Urothelium cell line (cell line): ENCODE measurements at regions not wholly inside any gene's neighbourhood (a gene's known extent, or its start where the extent isn't known, plus 50 kb on each side); places are given as distances from the start of the nearest gene placed in this dataset.
A peak's percentile ranks its signal among the peaks of the same experiment; 100 is the strongest.
"Not testable (repeated sequence)": the region's sequence is repeated elsewhere in the genome, so short reads cannot be mapped to it uniquely, and the experiment has no call there.

Source experiments
- DNase-seq: peaks from one replicate; pipeline ENCODE4 v3.0.0; 2011; ENCODE audit warnings: low spot score, mixed read lengths
- FAIRE-seq: peaks from 2 replicates; lab custom pipeline; 2011; peaks lifted over from hg19 to GRCh38; lab: Jason Lieb, UNC

DNA sequence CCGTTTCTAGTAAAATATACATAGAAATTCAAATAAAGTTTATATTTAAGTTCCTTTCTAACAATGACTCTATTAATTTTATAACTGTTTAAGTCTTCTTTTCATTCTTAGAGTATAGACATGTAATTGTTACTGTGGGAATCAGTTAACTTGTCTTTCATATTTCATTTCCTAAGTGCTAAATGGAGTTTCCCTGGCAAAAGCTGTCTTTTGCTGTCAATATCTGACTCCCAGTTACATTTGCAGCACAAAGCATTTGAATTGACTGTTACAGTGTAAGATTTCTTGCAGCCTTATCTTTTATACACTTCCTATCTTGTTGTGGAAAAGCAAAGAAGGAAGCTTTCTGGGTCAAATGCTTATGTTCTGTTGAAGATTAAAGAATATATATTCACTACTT lies 1026.3 kb downstream of the CDH9 start:
- DNase-seq (no peak), FAIRE-seq (no peak)

DNA sequence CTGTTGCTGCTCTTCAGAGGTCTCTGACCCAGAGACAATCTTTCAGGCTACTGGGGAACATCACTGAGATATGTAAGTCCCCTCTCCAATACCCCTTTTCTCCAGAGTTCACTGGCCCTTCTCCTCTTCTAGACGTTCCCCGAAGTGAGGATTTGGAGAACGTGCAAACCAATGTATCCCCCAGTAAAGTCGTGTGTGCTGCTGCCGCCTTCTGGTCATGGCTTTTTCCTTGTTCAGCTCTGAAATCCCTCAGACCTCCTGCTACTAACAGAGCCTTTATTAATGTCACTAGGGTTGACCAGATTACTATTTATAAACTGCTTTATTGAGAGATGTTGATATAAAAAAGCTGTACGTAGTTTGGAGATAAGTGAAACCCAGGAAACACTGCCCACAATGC lies 1028.6 kb downstream of the CDH9 start:
- DNase-seq (peak; percentile 46), FAIRE-seq (peak; percentile 81)

DNA sequence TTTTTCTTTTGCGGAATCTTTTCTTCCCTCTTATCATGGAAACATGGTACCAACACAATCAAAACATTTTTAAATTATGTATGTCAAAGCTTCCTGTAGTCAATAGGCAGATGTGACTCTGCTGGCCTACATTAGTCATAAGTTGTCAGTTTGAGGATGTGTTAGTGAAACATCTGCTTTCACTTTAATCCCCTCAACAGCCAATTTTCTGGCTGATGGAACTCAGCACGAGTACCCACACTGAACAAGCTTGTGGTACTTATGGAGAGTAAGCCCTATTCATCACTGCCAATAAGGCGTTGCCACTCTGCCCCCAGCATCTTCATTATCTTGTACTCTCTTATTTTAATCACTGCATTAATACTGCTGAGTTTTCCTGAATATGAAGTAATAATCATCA lies 1034.4 kb downstream of the CDH9 start:
- DNase-seq (no peak), FAIRE-seq (no peak)

DNA sequence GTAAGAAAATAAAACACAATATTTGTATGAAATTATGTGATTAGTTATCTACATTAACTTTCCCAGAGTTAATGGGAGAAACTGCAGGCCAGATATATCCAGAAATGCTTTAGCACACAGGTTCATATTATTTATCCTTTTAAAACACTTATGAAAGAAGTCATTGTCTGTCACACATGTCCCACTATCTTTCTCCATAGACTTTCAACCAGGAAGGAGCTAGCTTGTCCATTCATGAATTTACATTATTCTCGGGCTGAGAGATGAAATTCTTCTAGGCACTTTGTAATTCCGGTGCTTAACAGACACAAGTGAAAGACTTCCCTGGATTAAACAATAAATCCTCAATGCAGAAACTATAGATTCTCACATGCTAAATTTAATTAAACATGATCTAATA lies 1043.2 kb downstream of the CDH9 start:
- DNase-seq: no peak

DNA sequence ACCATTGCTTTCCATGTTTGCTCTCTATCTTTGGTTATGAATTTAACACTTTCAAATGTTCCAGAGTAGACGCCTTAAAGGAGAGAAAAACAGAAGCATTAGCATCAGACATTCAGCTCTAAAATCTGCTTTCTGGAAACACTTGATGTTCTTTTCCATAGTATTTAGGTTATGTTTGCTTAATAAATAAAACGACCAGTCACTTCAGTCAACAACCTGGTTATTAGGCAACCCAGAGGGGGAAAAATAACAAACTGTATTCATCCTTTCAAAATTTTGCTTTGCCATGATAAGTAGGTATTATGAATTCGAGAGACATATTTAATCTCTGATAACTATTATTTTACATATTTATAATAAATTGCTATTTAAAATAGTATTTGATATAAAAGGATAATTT lies 1044.7 kb downstream of the CDH9 start:
- DNase-seq (no peak), FAIRE-seq (no peak)

More for the DNA sequence above, 1043.2 kb downstream of the CDH9 start:
- FAIRE-seq: no peak

DNA sequence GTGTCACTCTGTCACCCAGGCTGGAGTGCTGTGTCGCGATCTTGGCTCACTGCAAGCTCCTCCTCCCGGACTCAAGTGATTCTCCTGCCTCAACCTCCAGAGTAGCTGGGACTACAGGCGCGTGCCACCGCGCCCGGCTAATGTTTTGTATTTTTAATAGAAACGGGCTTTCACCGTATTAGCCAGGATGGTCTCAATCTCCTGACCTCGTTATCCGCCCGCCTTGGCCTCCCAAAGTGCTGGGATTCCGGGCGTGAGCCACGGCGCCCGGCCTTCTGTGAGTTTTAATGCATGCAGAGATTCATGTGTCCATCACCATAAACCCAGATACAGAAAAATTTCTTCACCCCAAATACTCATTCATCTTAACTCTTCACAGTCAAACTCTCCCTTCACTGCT lies 1046.7 kb downstream of the CDH9 start:
- DNase-seq (no peak), FAIRE-seq (no peak)

DNA sequence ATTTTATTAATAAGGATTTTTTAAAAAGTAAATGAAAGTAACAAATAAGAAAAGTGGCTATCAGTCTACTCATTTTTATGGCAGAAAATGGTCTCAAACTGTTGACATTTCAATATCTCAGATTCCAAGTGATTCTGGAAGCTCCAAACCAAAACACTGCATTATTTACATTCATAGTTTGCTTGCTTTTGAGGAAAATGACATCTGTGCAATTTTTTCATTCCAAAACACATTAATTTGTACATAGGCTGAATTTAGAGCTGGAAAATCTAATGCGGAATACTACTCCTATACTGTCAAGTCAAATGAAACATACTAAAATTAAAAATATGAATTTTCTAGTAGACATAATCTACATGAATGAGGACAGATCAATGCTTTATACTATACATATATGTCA lies 1047.6 kb downstream of the CDH9 start:
- no peak for FAIRE-seq
- no peak for DNase-seq

DNA sequence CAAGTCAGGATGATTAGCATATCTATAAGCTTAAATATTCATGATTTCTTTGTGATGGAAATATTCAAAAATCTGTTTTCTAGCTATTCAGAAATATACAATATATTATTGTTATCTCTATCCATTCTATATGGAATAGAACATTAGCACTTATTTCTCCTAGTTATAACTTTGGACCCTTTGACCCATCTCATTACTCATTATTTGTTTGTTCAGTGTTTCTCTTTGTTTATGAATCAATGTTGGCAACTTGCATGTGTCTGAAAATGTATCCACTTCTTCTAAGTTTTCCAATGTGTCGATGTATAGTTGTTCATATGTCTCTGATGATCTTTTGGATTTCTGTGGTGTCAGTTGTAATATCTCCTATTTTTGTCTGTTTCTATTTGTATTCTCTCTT lies 1059.3 kb downstream of the CDH9 start:
- no peak for DNase-seq
- FAIRE-seq: no peak

DNA sequence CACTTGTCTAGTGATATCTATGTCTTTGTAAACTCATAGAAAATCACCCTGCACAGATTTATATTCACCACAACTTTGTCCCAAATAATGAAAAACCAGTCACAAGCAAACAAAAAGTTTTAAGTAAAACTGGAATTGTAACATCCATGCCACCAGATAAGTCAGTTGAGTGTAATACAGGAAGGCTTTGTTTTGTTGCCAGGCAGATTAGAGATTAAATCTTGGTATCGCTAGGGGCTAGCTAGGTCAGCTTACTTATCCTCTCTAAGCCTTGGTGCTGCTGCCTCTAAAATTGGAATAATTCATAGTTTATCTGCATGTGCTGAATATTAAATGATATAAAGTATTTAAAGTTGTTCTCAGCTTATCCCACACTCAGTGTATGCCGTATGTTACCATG lies 1062.5 kb downstream of the CDH9 start:
- DNase-seq (no peak), FAIRE-seq (no peak)

DNA sequence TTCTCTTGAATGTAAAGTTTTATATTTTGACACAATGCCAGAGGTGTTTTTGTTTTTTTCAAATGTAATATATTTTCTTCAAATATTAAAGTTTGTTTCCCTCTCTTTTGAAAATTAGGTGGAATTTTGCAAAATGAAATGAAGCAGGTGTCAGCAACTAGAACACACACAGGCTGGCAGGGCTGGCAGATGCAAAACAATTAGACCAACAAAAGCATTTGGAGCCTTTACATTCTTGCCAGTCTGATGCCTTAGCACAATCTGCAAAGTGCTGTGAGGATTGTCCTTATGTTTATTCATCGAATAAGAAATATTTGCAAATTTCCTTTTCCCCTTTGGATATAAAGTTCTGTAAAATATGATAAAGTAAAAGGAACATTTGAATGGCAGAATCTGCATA lies 1063.9 kb downstream of the CDH9 start:
- DNase-seq (no peak), FAIRE-seq (no peak)

DNA sequence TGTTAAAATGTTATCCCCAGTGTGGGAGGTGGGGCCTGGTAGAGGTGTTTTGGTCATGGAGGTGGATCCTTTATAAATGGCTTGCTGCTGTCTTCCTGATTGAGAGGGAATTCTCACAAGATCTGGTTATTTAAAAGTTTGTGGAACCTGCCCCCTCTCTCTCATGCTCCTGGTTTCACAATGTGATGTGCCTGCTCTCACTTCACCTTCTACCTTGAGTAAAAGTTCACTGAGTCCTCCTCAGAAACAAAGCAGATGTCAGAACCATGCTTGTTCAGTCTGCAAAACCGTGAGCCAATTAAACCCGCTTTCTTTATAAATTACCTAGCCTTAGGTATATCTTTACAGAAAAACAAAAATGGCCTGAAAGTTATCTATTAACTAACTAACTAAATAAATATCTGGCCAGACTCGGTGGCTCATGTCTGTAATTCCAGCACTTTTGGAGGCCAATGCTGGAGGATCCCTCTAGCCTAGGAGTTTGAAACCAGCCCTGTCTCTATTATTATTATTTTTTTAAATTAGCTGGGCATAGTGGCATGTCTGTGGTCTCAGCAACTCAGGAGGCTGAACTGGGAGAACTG lies 1067.4 kb downstream of the CDH9 start:
- no peak for FAIRE-seq
- no peak for DNase-seq

DNA sequence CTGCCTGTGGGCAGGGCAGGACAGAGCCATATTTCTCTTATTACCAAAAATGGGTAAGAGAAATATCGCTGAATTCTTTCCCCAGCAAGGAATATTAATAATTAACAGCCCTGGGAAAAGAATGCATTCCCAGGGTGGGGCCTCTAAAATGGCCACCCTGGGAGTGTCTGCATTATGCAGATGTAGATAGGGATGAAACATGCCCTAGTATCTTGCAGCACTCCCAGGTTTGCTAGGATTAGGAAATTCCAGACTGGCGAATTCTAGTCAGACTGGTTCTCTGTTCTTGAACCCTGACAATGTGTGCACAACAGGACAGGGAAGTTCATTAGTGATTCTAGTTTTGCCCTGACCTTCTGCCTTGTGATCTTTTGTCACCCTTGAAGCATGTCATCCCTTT lies 1069.3 kb downstream of the CDH9 start:
- not testable (repeated sequence) for FAIRE-seq, DNase-seq

DNA sequence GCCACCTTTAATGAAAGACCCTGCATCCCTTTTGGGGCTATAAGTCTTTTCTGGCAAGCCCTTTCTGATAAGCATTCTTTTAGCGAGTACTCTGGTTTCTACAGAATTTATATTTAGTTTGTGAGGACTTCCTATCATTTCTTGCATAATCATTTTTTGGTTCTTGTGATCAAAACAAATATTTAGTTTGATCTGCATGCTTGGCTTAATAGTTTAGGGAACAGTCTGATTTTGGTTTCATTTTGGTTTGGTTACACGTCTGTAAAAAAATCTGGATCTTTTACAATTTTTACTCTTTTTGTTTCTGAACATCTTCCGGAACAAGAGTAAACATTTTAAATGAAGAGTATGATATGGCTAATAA lies 1074.4 kb downstream of the CDH9 start:
- FAIRE-seq: no peak

DNA sequence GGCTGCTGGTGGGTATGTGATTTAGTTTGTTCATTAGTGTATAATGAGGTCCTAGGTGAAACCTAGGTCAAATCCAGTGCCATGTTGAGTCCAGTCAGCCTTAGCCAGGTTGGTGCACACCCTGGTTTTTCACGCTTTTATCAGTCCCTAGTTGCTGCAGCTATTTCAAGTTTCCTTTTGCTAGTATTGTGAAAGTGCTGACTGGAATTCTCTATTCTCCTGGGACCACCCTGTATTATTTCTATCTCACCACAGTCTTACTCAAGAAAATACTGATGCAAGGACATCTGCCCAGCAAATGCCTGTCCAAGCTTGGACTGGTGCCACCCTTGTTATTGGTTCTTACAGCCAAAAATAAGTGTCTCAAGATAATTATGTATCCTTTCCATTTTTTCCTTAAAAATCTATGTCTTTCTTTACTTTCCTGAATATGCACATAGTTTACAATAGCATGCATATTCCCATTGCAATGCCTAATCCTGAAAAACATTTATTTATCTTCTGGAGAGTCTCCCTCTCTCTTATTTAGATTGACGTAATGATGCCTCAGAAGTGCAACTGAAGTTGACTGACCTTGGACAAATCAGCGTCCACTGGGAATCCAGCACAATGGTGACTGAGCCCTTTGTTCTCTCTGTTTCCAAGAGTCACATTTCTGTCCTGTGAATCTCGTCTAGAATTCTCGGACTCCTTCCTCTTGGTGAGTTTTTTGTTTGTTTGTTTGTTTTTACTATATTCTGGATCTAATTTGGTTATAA lies 1075.0 kb downstream of the CDH9 start:
- FAIRE-seq (no peak), DNase-seq (no peak)

More for the DNA sequence above, 1074.4 kb downstream of the CDH9 start:
- DNase-seq: no peak

DNA sequence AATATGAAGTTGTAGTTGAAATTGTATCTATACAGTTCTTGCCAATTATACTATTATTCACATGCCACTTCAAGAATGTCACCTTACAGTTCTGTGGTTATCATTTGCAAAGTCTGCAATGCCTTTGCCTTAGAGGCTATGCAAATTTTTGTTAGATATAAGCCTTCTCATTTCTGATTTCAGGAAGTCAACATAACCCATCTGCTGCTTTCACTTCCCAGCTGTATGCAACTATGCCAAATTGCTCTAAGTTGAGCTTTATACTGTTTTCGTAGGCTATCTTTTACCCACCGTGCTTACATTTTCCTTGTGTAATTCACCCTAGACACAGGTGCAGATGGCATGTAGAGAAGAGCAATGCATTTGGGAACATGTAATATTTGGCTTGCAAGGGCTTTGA lies 1083.0 kb downstream of the CDH9 start:
- DNase-seq (no peak), FAIRE-seq (peak; percentile 5)

DNA sequence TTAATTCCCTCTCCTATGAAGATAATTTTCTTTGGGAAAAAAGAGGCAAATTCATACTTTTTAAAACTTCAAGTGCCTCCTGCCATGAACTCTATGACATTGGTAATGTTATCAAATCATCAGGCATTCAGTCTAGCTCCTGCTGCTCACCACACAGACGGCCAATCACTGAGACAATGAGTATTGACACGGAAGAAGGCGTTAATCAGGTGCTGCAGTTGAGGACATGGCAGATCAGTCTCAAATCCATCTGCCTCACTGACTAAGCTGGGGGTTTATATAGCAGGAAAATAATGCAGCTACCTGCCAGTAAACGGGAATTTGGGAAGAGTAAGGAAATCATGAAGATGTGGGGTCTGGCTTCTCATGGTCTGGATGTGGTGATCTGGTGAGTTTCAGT lies 1087.7 kb downstream of the CDH9 start:
- FAIRE-seq: peak; percentile 50
- no peak for DNase-seq

DNA sequence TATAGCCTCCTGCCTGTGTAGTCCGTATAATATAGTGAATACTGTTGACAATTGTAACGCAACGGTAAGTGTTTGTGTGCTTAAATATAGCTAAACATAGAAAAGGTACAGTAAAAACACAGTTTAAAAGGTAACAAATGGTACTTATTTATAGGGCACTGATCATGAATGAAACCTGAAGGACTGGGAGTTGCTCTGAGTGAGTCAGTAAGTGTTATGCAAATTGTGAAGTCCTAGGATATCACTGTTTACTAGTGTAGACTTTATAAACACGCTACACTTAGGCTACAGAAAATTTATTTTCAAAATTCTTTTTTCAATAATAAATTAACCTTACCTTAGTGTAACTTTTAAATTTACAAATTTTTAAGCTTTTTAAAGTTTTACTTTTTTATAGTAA lies 1090.1 kb downstream of the CDH9 start:
- DNase-seq (no peak), FAIRE-seq (no peak)

DNA sequence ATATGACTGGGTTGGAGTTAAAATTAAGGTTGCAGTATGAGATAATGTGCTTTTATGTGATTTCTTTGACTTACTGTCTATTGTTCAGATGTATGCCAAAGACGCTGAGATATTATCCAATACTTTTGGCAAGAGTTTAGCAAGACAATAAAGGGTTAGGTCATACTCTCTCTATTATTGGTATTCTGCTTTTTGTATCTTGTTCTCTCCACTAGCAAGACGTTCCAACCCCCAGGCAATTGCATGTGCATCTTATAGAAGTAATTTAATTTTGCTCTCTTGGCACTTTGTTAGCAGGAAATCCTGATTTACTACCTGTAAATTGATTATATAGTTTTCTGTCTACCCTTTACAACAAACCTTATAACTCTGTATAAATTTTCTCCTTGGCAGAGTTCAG lies 1093.6 kb downstream of the CDH9 start:
- FAIRE-seq: no peak

DNA sequence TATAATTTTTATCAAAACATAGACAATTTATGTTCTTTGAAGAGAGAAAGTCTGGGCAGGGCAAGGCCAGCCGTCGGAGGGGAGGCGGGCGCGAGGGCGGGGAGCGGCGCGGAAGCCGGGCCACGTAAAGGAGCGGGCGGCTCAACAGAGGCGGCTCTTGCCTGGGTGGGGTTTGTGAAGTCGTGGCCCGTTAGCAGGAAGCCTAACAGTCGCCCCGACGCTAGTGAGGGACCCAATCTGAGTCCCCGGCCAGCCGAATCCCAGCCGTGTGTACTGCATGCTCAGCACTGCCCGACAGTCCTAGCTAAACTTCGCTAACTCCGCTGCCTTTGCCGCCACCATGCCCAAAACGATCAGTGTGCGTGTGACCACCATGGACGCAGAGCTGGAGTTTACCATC lies 1129.2 kb downstream of the CDH9 start:
- FAIRE-seq: peak; percentile 52

More for the DNA sequence above, 1093.6 kb downstream of the CDH9 start:
- DNase-seq: no peak

DNA sequence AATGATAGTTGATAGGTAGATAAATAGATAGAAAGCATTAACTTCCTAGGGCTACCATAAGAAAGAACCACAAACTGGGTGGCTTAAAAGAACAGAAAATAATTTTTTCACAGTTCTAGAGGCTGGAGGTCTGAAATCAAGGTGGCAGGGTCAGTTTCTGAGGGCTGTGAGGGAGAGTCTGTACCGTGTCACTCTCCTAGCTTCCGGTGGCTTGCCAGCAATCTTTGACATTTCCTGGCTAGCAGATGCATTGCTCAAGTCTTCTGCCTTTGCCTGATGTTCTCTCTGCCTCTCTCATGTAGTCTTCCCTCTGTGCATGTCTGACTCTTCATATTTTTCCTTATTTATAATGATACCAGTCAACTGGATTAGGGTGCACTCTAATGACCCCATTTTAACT lies 1132.7 kb downstream of the CDH9 start:
- no peak for FAIRE-seq
- no peak for DNase-seq

More for the DNA sequence above, 1129.2 kb downstream of the CDH9 start:
- no peak for DNase-seq

DNA sequence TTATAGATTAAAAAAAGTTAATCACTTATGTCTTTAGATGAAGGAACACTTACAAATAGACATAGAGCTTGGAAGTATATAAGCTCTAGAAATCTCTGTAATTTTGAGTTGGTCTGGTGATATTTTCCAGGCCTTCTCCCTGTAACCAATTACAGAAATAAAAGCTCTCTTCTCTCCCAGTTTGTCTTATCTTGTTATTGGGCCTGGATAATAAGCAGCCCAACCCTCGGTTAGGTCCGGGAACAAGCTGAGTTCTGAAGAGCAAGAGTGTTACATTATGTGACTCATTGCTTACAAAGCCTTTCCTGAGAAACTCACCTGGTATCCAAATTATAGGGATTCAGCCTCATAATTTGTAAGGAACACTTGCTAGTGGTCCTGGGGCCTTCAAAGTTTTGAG lies 1146.2 kb downstream of the CDH9 start:
- DNase-seq: no peak
- FAIRE-seq: no peak

DNA sequence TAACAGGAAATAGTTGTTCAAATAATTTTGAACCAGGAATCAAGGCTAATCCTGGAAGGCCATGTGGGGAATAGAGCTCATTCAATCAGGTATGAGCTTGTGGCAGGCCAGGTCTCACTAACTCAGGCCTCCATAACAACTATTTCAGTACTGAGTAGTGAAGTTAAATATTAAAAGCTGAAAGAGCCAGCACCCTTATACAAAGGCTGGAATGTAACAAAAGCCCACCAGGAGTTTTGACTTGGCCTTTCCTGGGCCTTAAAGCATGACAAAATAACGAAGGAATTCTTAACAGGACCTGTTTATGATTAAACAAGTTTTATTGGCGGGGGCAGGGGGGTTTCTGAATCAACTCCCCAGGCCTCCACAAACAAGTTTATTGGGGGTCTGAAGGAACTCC lies 1146.7 kb downstream of the CDH9 start:
- no peak for FAIRE-seq

More for the DNA sequence above, 1146.7 kb downstream of the CDH9 start:
- DNase-seq: no peak
